ENCODE measurements at regions not wholly inside any gene's neighbourhood (a gene's known extent, or its start where the extent isn't known, plus 50 kb on each side); places are given as distances from the start of the nearest gene placed in this dataset.

DNA sequence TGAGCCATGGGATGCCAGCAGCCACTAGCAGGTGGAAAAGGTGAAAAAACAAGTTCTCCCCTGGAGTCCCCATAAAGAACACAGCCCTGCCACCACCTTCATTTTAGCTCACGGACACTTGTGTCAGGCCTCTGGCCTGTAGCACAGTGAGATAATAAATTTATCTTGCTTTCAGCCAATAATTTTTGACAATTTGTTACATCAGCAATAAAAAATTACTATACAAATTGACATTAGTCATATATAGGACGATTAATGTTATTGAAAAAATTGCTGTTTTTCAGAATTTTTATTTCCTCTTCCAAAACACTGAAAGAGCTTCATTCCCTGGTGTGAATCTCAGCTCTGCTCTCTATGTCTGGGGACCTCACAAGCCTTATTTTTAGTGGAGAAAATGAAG is 152.9 kb upstream of the ETV3 start:
- DNase-seq (ENCODE audit: low read depth) = no peak
- TF ChIP-seq, protein P1, sequence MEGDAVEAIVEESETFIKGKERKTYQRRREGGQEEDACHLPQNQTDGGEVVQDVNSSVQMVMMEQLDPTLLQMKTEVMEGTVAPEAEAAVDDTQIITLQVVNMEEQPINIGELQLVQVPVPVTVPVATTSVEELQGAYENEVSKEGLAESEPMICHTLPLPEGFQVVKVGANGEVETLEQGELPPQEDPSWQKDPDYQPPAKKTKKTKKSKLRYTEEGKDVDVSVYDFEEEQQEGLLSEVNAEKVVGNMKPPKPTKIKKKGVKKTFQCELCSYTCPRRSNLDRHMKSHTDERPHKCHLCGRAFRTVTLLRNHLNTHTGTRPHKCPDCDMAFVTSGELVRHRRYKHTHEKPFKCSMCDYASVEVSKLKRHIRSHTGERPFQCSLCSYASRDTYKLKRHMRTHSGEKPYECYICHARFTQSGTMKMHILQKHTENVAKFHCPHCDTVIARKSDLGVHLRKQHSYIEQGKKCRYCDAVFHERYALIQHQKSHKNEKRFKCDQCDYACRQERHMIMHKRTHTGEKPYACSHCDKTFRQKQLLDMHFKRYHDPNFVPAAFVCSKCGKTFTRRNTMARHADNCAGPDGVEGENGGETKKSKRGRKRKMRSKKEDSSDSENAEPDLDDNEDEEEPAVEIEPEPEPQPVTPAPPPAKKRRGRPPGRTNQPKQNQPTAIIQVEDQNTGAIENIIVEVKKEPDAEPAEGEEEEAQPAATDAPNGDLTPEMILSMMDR (conservative IDR thresholded peaks at IDR 0.05; ENCODE audit: low read depth, low read length) = no peak
- no peak overlapping the region for H3K4me3 ChIP-seq (ENCODE audit: low read length)

DNA sequence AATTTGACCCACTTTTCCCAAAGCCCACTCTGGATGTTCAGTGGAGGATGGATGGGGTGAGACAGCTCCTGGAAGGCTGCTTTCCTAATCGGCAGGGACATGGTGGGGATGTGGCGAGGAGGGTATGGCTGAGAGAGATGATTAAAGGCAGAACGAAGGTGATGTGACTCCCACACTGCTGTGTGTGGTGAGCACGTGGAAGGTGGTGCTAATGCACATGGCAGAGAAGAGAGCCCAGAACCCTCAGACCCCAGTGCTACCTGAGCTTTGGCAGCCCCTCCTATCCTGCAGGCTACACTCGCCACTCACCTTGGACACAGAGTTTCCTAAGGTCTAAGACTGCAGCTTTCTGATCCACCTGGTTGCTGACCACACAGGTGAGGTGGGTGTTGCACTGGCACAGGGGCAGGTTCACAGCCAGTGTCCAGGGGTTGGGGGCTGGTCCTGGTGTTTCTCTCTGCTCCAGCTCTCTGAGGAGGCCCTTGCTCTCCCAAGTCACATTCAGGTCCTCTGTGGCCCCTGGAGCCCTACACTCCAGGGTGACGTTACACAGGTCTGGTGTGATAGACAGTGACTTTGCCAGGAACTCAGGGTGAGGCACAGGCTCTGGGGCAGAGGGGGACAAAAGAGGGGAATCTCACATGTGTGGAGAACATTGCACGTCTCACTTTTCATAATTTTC is 151.4 kb upstream of the ETV3 start:
- DNase-seq (ENCODE audit: low read depth) = no peak
- TF ChIP-seq, protein P1 (conservative IDR thresholded peaks at IDR 0.05; ENCODE audit: low read depth, low read length) = no peak

DNA sequence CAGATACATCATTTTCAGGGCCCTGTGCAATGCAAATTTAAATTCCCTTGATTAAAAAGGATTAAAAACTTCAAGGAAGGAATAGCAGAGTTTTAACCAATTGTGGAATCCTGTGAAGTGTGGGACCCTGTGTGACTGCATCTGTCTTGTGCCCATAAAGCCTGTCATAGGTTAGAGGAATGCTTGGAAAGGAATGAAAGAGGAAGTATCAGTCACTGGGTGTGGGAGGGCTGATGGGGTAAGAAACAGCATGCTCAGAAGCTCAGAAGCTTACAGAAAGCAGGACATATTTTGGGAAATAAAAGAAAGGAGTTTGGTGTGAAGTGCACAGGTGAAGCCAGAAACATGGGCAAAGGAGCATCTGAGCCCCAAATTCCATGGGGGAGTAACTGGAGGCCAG is 150.8 kb upstream of the ETV3 start:
- no peak for DNase-seq (ENCODE audit: low read depth)
- H3K4me3 ChIP-seq (ENCODE audit: low read length) = no peak overlapping the region
- TF ChIP-seq, protein P1 (conservative IDR thresholded peaks at IDR 0.05; ENCODE audit: low read depth, low read length) = no peak

More for the DNA sequence above, 151.4 kb upstream of the ETV3 start:
- H3K4me3 ChIP-seq (ENCODE audit: low read length) = no peak overlapping the region

DNA sequence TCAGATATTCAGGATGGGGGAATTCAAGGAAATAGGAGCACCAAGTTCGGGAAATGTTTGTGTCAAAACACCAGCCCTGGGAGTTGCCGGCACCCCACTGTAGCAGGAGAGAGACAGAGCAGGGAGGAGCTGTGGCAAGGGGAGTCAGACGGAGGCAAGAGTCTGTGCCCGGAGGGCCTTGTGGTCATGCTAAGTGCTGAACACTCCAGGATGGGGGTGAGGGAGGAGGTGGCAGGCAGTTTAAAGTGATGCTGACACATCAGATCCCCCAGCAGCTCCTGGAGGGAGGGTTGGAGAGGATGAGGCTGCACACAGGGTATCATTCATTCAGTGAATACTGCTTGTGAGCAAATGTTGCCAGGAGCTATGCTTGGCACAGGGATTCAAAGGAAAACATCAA is 150.3 kb upstream of the ETV3 start:
- no peak overlapping the region for H3K4me3 ChIP-seq (ENCODE audit: low read length)
- TF ChIP-seq, protein P1 (conservative IDR thresholded peaks at IDR 0.05; ENCODE audit: low read depth, low read length) = no peak
- no peak for DNase-seq (ENCODE audit: low read depth)

DNA sequence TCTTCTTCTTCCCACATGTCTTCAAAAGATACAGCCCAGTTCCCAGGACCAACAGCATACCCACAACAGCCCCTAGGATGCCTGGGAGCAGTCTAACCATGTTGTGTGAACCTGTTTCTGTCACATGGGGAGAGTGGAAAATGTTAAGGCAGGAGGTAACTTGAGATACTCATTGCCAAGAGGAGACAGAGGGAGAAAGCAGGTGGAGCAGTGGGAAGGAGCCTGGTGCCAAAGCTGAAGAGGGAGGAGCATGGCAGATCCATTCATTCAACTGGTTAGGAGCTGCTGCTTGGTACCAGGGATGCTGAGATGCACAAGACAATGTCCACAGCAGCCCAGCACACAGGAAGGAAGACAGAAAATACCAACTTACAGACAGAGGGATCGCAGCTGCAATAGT is 149.8 kb upstream of the ETV3 start:
- no peak for DNase-seq (ENCODE audit: low read depth)
- no peak overlapping the region for H3K4me3 ChIP-seq (ENCODE audit: low read length)
- TF ChIP-seq, protein P1 (conservative IDR thresholded peaks at IDR 0.05; ENCODE audit: low read depth, low read length) = no peak

DNA sequence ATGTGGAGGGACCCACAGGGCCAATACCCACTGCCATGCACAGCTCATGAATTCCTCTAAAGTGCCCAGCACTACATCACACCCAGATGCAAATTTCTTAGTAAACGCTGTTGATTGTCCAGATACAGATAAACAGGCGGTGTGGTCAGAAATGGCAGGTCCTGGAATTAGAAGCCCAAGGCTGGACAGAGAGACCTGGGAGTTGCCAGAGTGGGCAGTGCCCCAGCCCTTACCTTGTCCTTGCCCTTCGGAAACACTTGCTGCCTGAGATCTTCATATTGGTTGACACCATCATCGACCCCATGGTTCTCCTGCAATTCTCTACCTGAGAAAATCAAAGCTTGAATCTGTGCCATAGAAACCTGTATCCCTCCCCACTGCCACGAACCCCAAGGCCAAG is 149.3 kb upstream of the ETV3 start:
- TF ChIP-seq, protein P1 (conservative IDR thresholded peaks at IDR 0.05; ENCODE audit: low read depth, low read length) = no peak
- DNase-seq (ENCODE audit: low read depth) = no peak
- H3K4me3 ChIP-seq (ENCODE audit: low read length) = no peak overlapping the region

DNA sequence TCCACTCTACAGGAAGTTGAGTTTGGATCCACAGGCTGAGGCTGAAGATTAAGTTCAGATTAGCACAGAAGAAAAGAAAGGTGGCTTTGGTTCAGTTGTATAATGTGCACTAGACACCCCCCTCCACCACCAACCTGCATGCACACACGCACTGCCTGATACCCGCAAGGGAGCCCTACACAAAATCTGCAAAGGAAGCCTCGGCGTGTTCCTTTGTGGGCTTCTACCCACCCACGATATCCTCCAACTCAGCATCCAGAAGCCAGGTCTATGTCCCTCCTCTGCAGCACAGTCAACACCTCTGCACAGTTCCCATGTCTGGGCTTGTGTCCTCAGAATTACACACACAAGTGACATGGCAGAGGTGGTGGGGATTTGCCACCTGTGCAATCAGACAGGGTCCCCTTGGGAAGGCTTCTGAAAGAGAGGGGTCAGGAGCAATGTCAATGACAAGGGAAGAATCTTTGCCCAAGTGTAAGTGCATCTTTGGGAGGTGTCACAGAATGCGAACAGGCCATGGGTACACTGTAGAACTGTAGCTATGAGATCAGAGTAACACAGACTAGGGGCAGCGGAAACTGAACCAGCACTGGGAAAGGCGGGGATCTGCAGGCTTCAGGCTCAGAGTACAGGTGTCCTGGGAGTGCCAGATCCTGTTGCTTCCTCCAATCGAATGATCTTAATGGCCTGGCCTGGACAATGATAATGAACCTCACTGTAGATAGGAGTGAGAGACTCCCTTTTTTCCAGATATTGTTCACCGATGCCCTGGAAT is 148.6 kb upstream of the ETV3 start:
- no peak for DNase-seq (ENCODE audit: low read depth)
- H3K4me3 ChIP-seq (ENCODE audit: low read length) = no peak overlapping the region
- TF ChIP-seq, protein P1 (conservative IDR thresholded peaks at IDR 0.05; ENCODE audit: low read depth, low read length) = no peak

Measured in retinal pigment epithelial cell (primary cell).